Gastroesophageal sphincter (tissue), 3 donors: ENCODE measurements at regions not wholly inside any gene's neighbourhood (a gene's known extent, or its start where the extent isn't known, plus 50 kb on each side); places are given as distances from the start of the nearest gene placed in this dataset.

Experiments used
- EP300 ChIP-seq: sonication (generic); formaldehyde crosslinking; IDR thresholded peaks from one replicate; pipeline ENCODE4 v1.6.1; 2017; ENCODE audit warnings: antibody characterized with exemption, mild to moderate bottlenecking
- TF ChIP-seq, protein P1 (sequence below), 4 experiments: fragments of 200-600 bp in 2 of 4; fragments of 450-650 bp in 2 of 4; sonication (generic) in 1 of 4; IDR thresholded peaks; one replicate each; pipeline ENCODE4 v1.5.1; 2017 to 2019; ENCODE audit warnings: antibody characterized with exemption in 4 of 4, mild to moderate bottlenecking in 2 of 4, moderate library complexity in 2 of 4

GRCh38 chr6:76609160-76609559 lies 536.7 kb upstream of the IMPG1 start:
- TF ChIP-seq, protein P1, sequence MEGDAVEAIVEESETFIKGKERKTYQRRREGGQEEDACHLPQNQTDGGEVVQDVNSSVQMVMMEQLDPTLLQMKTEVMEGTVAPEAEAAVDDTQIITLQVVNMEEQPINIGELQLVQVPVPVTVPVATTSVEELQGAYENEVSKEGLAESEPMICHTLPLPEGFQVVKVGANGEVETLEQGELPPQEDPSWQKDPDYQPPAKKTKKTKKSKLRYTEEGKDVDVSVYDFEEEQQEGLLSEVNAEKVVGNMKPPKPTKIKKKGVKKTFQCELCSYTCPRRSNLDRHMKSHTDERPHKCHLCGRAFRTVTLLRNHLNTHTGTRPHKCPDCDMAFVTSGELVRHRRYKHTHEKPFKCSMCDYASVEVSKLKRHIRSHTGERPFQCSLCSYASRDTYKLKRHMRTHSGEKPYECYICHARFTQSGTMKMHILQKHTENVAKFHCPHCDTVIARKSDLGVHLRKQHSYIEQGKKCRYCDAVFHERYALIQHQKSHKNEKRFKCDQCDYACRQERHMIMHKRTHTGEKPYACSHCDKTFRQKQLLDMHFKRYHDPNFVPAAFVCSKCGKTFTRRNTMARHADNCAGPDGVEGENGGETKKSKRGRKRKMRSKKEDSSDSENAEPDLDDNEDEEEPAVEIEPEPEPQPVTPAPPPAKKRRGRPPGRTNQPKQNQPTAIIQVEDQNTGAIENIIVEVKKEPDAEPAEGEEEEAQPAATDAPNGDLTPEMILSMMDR (IDR thresholded peaks at IDR 0.05), result no peak
- TF ChIP-seq EP300, result no peak
